ENCODE measurements at regions not wholly inside any gene's neighbourhood (a gene's known extent, or its start where the extent isn't known, plus 50 kb on each side); places are given as distances from the start of the nearest gene placed in this dataset.

- no peaks in the 10 kb centered on the region for H3K79me2 ChIP-seq (ENCODE audit: insufficient read depth, low read length)
- no peak overlapping the region for H2BK5ac ChIP-seq (ENCODE audit: insufficient read length, low read length)
- no peak overlapping the region for H3K9ac ChIP-seq (ENCODE audit: extremely low read depth, insufficient read length, low read length)
- H3K36me3 Mint-ChIP-seq (ENCODE audit: insufficient read depth in 1 of 3, low read depth in 3 of 3): peaks cover 0 to 14% (median 0%) of the 10 kb centered on the region in 3 experiments; a peak in 3 of 7 replicates
- no peak overlapping the region for H4K91ac ChIP-seq (ENCODE audit: insufficient read length, low read depth, low read length)
- no peak overlapping the region for H3K4me3 Mint-ChIP-seq
- no peaks in the 10 kb centered on the region for H3K23me2 ChIP-seq (ENCODE audit: insufficient read length, low read depth, low read length, poor library complexity, severe bottlenecking)
- no peak overlapping the region for H4K8ac ChIP-seq (replicated peaks; ENCODE audit: insufficient read length, low read depth, low read length)
- no peaks in the 10 kb centered on the region for H4K20me1 ChIP-seq (ENCODE audit: control insufficient read depth, insufficient read depth, insufficient read length)
- no peaks in the 10 kb centered on the region for H3K4me1 ChIP-seq (ENCODE audit: insufficient read depth, low read length)
- no peak overlapping the region for H3T11ph ChIP-seq (ENCODE audit: low read length)
- no peak overlapping the region for H2BK120ac ChIP-seq (ENCODE audit: low read depth, low read length, poor library complexity, severe bottlenecking)
- no peak overlapping the region for H2BK20ac ChIP-seq (ENCODE audit: low read depth, low read length, poor library complexity, severe bottlenecking)
- DNase-seq: no peak
- H3K14ac ChIP-seq (ENCODE audit: insufficient read depth, low read length): no peak overlapping the region
- H3K9me3 ChIP-seq (ENCODE audit: control insufficient read depth, low read depth, low read length): no peaks in the 10 kb centered on the region
- no peak overlapping the region for H3K56ac ChIP-seq (ENCODE audit: insufficient read length, low read depth, low read length)
- H3K79me1 ChIP-seq (ENCODE audit: insufficient read depth, low read depth, low read length, poor library complexity, severe bottlenecking): no peaks in the 10 kb centered on the region
- no peak overlapping the region for H2BK15ac ChIP-seq (ENCODE audit: low read depth, low read length)
- peaks cover 6 to 13% of the 10 kb centered on the region in 2 experiments; a peak in 4 of 5 replicates for H3K9me3 Mint-ChIP-seq
- peaks cover 3% of the 10 kb centered on the region; the same call in 1 of the 2 replicates for H3K27me3 Mint-ChIP-seq (ENCODE audit: low read depth)
- no peak overlapping the region for H4K5ac ChIP-seq (ENCODE audit: insufficient read length, low read depth, low read length)
- H3K4me1 Mint-ChIP-seq: no peaks in the 10 kb centered on the region
- no peak overlapping the region for H2BK12ac ChIP-seq (ENCODE audit: insufficient read length, low read depth, low read length)
- no peak overlapping the region for H2AK5ac ChIP-seq (ENCODE audit: insufficient read length, low read length)
- no peaks in the 10 kb centered on the region for H3K27me3 ChIP-seq (ENCODE audit: insufficient read depth, low read length)
- H3K18ac ChIP-seq (ENCODE audit: insufficient read length, low read depth, low read length): no peak overlapping the region
- H3K27ac Mint-ChIP-seq: no peak overlapping the region
- no peak overlapping the region for H3K23ac ChIP-seq (ENCODE audit: insufficient read length, low read depth, low read length)
- H2AFZ ChIP-seq (ENCODE audit: low read length): no peak overlapping the region
- no peak overlapping the region for H3K4me2 ChIP-seq (ENCODE audit: insufficient read depth, insufficient read length, low read length)
- WGBS (ENCODE audit: extremely low coverage, insufficient read length, low lambda C conversion rate): no CpG with 5 or more reads among the region's 3 CpGs
- no peak overlapping the region for H3K27ac ChIP-seq (ENCODE audit: insufficient read length, low read depth, low read length)
- no peak overlapping the region for H3K4ac ChIP-seq (ENCODE audit: low read depth, low read length)
- TF ChIP-seq, protein P1, sequence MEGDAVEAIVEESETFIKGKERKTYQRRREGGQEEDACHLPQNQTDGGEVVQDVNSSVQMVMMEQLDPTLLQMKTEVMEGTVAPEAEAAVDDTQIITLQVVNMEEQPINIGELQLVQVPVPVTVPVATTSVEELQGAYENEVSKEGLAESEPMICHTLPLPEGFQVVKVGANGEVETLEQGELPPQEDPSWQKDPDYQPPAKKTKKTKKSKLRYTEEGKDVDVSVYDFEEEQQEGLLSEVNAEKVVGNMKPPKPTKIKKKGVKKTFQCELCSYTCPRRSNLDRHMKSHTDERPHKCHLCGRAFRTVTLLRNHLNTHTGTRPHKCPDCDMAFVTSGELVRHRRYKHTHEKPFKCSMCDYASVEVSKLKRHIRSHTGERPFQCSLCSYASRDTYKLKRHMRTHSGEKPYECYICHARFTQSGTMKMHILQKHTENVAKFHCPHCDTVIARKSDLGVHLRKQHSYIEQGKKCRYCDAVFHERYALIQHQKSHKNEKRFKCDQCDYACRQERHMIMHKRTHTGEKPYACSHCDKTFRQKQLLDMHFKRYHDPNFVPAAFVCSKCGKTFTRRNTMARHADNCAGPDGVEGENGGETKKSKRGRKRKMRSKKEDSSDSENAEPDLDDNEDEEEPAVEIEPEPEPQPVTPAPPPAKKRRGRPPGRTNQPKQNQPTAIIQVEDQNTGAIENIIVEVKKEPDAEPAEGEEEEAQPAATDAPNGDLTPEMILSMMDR (conservative IDR thresholded peaks at IDR 0.05): no peak
These were observed 119.7 kb upstream of the MED13L start for GRCh38 chr12:116397148-116397547.
